Testis (tissue), 2 donors: ENCODE measurements at regions not wholly inside any gene's neighbourhood (a gene's known extent, or its start where the extent isn't known, plus 50 kb on each side); places are given as distances from the start of the nearest gene placed in this dataset.

Experiments used
- DNase-seq: peaks from one replicate; pipeline ENCODE4 v3.0.0-alpha.2; 2019
- H3K27ac ChIP-seq, 2 donors: fragments of 200-600 bp; sonication (generic); one replicate each; pipeline ENCODE4 v1.5.1; 2019
- H3K27me3 ChIP-seq: fragments of 200-600 bp; sonication (generic); one replicate; pipeline ENCODE4 v1.5.1; 2019
- H3K36me3 ChIP-seq: fragments of 200-600 bp; sonication (generic); one replicate; pipeline ENCODE4 v1.5.1; 2017; ENCODE audit warnings: low read depth; ENCODE audit errors: missing control alignments
- H3K4me1 ChIP-seq: fragments of 200-600 bp; sonication (generic); one replicate; pipeline ENCODE4 v1.5.1; 2019
- H3K4me3 ChIP-seq, 2 donors: fragments of 200-600 bp; sonication (generic); one replicate each; pipeline ENCODE4 v1.5.1; 2017 to 2019
- H3K9me3 ChIP-seq: fragments of 200-600 bp; sonication (generic); one replicate; pipeline ENCODE4 v1.5.1; 2017
- POLR2A ChIP-seq: fragments of 450-650 bp; IDR thresholded peaks from one replicate; pipeline ENCODE4 v1.6.1; 2017; ENCODE audit warnings: antibody characterized with exemption, mild to moderate bottlenecking, moderate library complexity
- WGBS, 2 donors: methylation state at CpG; one replicate each; pipeline ENCODE4 v1.1.5; 2018; 5-methylcytosine and 5-hydroxymethylcytosine counted together
- intact Hi-C: fragments of 100-400 bp; cut with DNase I; formaldehyde crosslinking; loops from one replicate; pipeline ENCODE4 v1.15.1; 2023; ENCODE audit warnings: low total_unique reads
- TF ChIP-seq, protein P1 (sequence below), 3 experiments: fragments of 450-650 bp in 2 of 3; fragments of 200-600 bp in 1 of 3; sonication (generic) in 1 of 3; IDR thresholded peaks; one replicate each; pipeline ENCODE4 v1.5.1; 2016 to 2019; ENCODE audit warnings: antibody characterized with exemption in 3 of 3, mild to moderate bottlenecking in 2 of 3, moderate library complexity in 1 of 3

DNA sequence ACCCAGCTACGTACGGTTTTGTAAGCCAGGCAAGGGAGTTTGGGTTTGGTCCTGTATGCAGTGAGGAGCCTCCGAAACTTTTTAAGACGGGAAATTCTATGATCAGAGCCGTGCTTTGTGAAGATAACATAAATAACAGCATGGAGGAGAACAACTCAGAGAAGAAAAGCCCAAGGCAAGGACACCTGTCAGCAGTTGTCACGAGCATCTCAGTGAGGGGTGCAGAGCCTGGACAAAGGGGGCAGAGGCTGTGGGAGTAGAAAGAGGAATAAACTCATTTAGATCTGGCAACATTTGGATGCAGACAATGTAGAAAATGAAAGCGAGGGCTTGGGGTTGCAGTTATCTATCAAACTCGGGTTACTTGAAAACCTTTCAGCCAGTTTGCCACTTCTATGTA lies 64.5 kb downstream of the CAVIN2 start:
- DNase-seq = no peak
- WGBS, 2 donors = 83 to 86% methylated on average over 8 of the region's 8 CpGs
- no peaks in the 10 kb centered on the region for H3K27me3 ChIP-seq
- TF ChIP-seq POLR2A = no peak
- TF ChIP-seq, protein P1, sequence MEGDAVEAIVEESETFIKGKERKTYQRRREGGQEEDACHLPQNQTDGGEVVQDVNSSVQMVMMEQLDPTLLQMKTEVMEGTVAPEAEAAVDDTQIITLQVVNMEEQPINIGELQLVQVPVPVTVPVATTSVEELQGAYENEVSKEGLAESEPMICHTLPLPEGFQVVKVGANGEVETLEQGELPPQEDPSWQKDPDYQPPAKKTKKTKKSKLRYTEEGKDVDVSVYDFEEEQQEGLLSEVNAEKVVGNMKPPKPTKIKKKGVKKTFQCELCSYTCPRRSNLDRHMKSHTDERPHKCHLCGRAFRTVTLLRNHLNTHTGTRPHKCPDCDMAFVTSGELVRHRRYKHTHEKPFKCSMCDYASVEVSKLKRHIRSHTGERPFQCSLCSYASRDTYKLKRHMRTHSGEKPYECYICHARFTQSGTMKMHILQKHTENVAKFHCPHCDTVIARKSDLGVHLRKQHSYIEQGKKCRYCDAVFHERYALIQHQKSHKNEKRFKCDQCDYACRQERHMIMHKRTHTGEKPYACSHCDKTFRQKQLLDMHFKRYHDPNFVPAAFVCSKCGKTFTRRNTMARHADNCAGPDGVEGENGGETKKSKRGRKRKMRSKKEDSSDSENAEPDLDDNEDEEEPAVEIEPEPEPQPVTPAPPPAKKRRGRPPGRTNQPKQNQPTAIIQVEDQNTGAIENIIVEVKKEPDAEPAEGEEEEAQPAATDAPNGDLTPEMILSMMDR (IDR thresholded peaks at IDR 0.05) = no peak
- no peaks in the 10 kb centered on the region for H3K4me1 ChIP-seq
- no peak overlapping the region for H3K4me3 ChIP-seq
- intact Hi-C loops = no loop called here
- H3K9me3 ChIP-seq = no peaks in the 10 kb centered on the region
- no peak overlapping the region for H3K27ac ChIP-seq
- no peaks in the 10 kb centered on the region for H3K36me3 ChIP-seq

GRCh38 chr2:191783416-191783815 lies 63.5 kb downstream of the CAVIN2 start:
- Histone ChIP-seq H3K4me3 (no peak overlapping the region), H3K4me1 (no peaks in the 10 kb centered on the region), H3K27me3 (no peaks in the 10 kb centered on the region), H3K36me3 (no peaks in the 10 kb centered on the region), H3K9me3 (no peaks in the 10 kb centered on the region), H3K27ac (no peak overlapping the region)
- intact Hi-C loops = no loop called here
- TF ChIP-seq, protein P1 (IDR thresholded peaks at IDR 0.05) = no peak
- TF ChIP-seq POLR2A = no peak
- DNase-seq = no peak
